H54 (cell line): ENCODE measurements at regions not wholly inside any gene's neighbourhood (a gene's known extent, or its start where the extent isn't known, plus 50 kb on each side); places are given as distances from the start of the nearest gene placed in this dataset.

ENCODE experiments used
- DNase-seq: peaks from one replicate; pipeline ENCODE4 v3.0.0; 2011; ENCODE audit warnings: low spot score, mixed read lengths; ENCODE audit not compliant: insufficient read length
- FAIRE-seq: peaks from 3 replicates; lab custom pipeline; 2011; peaks lifted over from hg19 to GRCh38; lab: Jason Lieb, UNC
- POLR2A ChIP-seq: IDR thresholded peaks from 2 replicates; pipeline ENCODE4 v1.6.1; 2011; ENCODE audit warnings: low read depth, mild to moderate bottlenecking, low read length

DNA sequence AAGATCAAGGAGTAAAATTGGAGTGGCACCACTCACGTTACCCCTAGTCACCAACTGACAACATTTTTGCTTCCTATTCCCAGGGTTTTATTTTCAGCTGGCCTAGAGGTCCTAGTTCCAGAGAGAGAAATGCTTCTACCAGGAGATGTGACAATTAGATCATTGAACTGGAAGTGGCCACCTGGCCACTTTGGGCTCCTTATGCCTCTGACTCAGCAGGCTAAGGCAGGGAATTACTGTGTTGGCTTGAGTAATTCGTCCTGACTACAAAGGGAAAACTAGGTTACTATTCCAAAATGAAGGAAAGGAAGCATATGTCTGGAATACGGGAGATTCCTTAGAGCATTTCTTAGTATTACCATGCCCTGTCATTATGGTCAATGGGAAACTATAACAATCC is 831.6 kb upstream of the NDST4 start:
- FAIRE-seq (no peak), DNase-seq (no peak)

DNA sequence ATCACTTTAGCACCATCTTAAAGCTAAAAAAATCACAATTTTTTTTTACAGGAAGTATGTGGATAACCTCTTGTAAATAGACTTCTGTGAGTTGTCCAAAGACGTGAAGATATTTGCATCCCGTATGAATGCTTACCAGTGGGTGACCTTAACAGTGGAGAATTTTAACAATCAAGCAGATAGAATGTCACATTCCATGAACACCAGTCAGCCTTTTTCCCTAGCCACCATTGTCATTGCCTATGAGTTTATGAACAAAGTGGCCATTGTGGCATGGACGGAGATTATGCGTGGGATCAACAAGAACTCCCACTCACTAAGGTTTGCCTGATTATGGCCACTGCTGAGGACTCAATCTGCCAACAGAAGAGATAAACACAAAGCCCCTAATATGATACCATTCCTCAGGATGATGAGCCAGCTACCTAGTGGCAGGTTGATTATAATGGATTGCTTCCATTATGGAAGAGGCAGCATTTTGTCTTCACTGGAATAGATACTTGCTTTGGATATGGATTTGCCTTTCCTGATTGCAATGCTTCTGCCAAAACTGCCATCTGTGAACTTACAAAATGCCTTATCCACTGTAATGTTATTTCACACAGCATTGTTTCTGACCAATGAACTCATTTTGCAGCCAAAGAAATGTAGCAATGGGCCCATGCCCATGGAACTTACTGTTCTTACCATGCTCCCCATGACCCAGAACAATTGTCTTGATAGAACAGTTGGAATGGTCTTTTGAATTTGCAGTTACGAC is 830.9 kb upstream of the NDST4 start:
- no peak for DNase-seq
- no peak for TF ChIP-seq POLR2A
- no peak for FAIRE-seq

More for the DNA sequence above, 831.6 kb upstream of the NDST4 start:
- TF ChIP-seq POLR2A: no peak

DNA sequence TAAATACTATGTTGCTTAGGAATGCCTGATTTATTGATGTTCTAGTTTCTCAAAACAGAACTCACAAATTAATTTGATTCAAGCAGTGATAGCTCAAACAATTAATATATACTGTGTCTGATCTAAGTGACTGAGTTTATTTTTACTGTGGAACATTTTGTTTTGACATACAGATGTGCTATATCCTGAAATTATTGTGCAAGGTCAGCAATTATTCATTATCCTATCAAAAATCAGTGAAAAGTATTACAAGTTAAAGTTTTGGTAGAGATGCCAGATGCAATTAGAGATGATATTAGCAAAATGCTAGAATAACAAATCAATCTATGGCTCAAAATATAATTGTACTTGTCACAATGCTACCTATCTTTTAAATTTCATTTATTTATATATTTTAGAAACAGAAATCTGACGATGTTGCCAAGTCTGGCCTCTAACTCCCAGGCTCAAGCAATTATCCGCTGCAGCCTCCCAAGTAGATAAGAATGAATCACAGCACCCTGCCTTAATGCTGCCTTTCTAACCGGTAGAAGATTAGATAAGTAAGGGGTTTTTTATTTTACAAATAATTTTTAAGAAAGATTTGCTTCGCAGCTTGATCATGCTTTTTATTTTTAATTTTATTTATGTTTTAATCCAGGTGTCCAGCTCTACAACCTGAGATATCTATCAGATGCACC is 825.5 kb upstream of the NDST4 start:
- FAIRE-seq (no peak), DNase-seq (no peak)
- no peak for TF ChIP-seq POLR2A

DNA sequence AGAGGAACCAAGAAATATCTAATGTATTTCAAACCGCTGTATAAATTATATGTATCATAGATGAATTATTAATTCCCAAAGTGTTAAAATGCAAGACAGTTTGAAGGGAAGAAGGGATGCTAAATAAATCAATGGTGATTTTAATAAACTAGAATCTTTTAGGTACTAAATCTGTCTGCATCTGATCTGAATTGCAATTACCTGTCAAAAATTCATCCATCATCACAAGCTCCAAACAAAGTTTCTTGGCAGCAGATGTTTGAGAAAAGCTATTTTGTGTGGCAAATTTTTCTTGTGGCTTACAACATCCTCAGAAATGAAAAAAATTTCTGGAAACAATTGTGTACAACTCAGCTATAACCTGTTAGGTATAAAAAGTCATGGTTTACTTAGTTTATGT is 816.0 kb upstream of the NDST4 start:
- no peak for TF ChIP-seq POLR2A
- no peak for DNase-seq
- FAIRE-seq: no peak

DNA sequence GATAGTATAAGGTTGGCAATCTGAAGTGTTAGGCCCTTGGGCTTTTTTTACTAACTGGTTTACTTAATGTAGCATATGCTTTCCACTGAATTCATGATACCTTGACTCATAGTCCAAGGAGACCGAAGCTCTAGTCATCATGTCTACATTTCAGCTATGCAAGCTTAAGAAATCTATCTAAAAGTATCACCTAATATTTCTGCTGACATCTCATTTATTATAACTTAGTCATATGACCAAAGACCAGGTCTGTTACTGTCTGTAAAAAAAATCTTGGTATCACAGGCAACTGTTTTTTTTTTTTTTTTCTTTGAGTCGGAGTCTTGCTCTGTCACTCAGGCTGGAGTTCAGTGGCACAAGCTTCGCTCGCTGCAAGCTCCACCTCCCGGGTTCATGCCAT is 814.0 kb upstream of the NDST4 start:
- FAIRE-seq: no peak
- DNase-seq: no peak
- TF ChIP-seq POLR2A: no peak

DNA sequence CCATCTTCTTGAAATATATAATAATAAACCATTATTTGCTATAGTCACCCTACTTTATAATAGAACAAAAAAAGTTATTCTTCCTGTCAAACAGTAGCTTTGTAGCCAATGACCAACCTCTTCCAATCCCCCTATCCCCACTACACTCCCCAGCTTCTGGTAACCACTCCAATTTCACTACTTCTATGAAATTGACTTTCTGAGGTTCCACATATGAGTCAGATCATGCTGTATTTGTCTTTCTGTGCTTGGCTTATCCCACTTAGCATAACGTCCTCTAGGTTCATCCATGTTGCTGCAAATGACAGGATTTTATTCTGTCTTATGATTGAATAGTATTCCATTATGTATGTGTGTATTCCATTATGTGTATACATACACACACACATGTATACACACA is 809.7 kb upstream of the NDST4 start:
- FAIRE-seq (no peak), DNase-seq (no peak)
- TF ChIP-seq POLR2A: no peak

DNA sequence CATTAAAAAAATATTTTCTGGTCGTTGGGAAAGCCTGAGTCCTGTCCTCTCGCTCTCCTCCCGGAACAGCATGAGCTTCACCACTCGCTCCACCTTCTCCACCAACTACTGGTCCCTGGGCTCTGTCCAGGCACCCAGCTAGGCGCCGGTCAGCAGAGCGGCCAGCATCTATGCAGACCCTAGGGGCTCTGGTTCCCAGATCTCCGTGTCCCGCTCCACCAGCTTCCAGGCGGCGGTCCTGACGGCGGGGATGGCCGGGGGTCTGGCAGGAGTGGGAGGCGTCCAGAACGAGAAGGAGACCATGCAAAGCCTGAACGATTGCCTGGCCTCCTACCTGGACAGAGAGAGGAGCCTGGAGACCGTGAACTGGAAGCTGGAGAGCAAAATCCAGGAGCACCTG is 807.2 kb upstream of the NDST4 start:
- no peak for FAIRE-seq
- no peak for TF ChIP-seq POLR2A
- no peak for DNase-seq

DNA sequence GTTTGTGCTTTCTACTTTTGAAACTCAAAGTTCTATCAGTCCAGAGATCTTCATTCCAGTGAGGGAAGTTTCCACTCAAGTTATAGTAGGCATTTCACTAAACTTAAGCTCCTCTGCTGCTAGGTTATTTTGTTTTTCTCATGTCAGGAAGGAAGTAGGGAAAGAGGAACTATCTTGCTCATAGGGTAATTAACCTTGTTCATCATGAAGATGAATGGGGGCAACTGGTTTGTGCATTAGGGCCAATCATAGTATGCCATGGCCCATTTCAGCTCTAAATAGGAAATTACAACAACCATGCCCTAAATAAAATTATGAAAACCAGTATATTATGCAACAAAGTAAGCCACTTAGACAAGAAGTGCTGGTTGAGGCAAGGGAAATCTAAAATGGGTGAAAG is 804.7 kb upstream of the NDST4 start:
- TF ChIP-seq POLR2A: no peak
- no peak for DNase-seq
- no peak for FAIRE-seq

DNA sequence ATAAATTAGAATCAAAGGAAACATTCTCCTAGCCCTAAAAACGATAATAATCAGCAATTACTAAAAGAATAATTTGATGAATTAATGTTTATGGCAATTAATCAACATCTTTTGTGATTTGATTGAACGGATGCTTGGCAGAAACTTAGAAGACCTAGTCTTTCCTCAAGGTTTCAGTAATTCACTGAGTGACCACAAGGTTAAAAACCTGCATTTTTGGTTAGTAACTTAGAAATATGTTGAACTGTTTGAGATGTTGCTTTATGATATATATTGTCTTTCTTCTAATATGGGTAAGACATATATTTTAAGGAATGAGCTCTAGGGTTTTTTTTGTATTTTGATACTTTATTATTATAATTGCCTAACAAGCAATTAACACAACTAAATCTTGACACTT is 793.0 kb upstream of the NDST4 start:
- no peak for TF ChIP-seq POLR2A
- FAIRE-seq (no peak), DNase-seq (no peak)

DNA sequence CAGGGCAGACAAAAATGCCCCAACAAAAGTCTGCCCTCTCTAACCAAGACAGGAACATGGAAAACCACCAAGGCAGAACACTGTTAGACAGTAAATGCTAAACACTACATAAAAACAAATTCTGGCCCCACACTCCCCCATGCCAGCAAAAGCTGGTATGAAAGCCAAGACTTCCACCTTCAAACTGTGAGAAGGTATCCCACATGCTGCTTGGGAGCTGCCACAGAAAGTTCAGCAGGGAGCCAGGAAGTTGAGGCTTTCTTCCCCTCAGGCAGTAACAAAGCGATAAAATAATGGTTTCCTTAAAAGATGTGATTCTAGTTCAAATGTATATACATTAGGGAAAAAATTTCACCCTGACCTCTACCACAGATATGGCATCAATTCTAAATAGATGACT is 770.4 kb upstream of the NDST4 start:
- DNase-seq (no peak), FAIRE-seq (no peak)
- TF ChIP-seq POLR2A: no peak

DNA sequence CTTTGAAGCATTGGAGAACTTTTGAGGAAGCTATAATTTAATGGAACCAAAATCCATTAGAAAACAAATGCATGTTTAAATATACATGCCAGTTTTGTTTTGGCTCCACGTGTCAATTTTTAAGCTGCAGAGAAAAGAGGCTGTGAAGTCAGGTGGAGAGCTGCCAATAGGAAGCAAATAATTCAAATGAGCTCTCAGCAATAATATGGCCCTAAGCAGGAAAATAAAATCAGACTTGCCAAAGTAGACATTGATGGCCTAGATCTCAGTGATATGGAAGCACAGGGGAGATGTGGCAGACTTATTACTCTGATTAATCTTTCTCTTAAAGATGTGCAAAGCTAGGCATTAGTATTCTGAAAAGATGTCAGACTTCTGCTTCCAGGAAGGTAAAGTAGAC is 769.8 kb upstream of the NDST4 start:
- FAIRE-seq: no peak
- no peak for TF ChIP-seq POLR2A
- no peak for DNase-seq

DNA sequence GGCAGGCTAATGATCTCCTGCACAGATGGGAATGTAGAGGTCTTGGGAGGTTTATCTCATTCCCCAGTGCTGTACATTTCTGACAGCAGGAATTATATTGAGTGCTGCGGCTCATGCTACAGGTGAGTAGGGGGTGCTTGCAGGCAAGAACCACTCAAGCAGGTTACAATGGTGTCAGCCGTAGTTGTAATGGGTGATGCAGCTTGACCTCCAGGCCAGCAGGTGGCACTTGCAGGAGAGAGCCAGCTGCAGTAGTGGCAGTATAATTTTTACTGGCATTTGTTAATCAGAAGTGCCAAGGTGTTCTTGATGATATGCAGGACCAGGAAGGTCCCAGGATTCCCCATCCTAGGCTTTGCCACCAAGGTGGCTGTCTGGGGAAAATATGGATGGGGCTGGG is 759.6 kb upstream of the NDST4 start:
- TF ChIP-seq POLR2A: no peak
- DNase-seq: no peak
- FAIRE-seq: no peak

DNA sequence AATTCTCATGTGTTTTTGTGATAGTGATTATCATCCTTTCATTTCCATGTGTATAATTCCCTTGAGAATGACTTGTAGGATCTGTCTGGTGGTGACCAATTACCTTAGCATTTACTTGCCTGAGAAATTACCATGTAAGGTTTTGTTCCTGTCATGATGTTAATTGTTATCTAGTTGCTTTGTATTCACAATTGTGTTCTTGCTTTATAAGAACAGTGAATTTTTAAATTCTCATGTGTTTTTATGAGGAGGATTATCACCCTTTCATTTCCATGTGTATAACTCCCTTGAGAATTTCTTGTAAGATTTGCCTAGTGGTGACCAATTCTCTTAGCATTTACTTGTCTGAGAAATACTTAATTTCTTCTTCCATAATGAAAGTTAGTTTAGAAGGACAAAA is 758.2 kb upstream of the NDST4 start:
- DNase-seq: no peak
- no peak for FAIRE-seq
- no peak for TF ChIP-seq POLR2A

DNA sequence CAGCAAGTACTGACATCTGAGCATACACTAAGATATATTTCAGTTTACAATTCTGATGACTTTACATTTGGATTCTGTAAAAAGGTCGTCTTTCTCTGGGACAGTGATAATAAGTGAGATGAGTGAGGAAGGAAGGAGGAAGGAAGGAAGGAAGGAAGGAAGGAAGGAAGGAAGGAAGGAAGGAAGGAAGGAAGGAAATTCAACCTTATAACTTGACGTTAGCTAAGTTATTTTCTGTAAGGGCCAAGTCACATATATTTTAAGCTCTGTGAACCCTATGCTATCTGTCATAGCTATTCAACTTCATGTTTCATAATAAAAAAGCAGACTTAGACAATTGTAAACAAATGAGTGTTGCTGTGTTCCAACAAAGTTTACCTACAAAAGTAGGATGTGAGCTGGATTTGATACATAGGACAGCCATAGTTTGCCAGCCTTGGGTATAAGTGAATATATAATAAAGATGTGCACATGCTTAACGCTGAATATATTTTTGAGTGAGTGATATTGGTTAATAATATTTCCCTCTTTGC is 753.0 kb upstream of the NDST4 start:
- TF ChIP-seq POLR2A: no peak
- no peak for DNase-seq
- FAIRE-seq: no peak

DNA sequence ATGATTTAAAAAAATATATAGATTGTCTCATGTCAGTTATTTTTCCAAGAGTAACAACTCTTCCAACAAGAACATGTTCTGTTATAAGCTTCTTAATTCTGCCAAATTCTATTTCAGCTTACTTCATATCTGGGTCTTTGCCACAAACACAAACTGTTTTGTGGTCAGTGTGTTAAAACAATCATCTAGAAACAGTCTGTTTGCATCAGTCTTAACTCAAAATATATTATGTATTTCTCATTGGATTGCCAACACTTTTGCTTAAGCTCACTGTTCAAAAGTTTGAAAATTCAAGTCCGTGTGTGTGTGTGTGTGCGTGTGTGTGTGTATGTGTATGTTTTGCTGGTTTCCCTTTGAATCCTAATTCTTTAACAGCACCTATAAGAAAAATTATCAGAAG is 752.3 kb upstream of the NDST4 start:
- TF ChIP-seq POLR2A: no peak
- FAIRE-seq: no peak
- DNase-seq: no peak
